Fibroblast of skin of left biceps (primary cell): ENCODE measurements at regions not wholly inside any gene's neighbourhood (a gene's known extent, or its start where the extent isn't known, plus 50 kb on each side); places are given as distances from the start of the nearest gene placed in this dataset.
A peak's percentile ranks its signal among the peaks of the same experiment; 100 is the strongest.

Experiments used
- DNase-seq, 2 experiments: peaks; one replicate each; pipeline ENCODE4 v3.0.0-alpha.2; 2013; ENCODE audit warnings: low read depth in 2 of 2

DNA sequence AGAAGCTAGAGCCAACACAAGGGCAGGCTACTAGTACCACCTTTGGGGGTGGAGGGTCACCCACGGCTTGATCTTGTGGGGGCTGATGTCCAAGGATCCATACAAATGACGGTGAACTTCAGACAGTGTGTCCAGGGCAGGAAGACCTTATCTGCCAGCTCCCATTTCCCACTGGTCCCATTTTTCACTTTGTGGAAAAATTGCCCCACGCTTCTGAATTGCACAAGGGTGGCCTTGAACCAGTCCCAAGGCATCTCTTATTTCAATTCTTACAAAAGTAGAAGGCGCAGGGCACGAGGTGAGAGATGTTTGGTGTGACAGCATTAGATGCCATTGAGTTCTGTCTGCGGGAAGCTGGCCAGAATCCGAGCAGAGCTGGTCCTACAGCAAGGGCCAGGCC is 252.7 kb upstream of the CELF2 start:
- DNase-seq = no peak

DNA sequence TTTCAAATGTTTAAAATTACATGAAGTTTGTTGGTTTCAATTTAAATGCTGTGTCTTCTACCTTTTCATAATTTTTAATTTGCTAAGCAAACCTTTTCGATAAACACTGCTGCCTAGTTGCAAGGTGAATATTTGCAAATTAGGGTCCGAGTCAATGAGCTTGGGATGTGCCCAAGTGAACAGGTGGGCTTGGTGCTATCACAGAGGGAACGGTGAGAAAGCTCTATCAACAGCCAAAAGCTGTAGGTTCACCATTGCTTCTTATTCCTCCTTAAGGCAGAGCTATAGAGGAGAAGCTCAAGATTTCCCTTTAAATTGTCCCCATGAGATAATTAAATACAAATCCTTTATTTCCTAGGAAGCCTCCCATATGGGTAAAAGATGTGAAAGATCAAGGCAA is 245.3 kb upstream of the CELF2 start:
- DNase-seq = no peak

DNA sequence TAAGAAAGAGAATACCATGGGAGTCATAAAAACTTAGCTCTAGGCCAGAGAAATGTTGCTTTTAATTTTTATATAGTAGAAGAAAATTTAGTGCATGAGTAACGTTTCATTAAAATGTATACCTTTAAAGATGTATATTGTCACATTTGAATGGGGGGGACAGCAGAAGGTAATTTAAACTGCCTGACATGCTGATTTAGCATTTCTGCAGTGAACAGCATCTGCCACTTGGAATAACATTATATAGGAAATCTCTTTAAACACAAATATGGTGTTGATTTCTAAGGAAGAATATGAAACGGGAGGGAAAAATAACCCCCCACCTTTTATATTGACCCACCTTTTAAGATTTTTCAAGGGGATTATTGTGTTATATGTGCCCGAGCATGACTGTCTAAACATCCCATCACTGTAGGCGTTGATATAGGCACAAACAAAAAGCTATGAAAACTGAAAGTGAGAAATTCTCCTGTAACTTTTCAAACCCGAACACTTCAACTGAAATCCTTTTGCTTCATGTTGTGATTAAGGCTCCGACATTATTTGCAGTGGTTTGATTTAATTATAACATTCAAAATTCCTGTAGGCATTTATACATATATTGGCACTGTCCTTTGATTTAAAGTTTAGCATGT is 244.7 kb upstream of the CELF2 start:
- no peak for DNase-seq

DNA sequence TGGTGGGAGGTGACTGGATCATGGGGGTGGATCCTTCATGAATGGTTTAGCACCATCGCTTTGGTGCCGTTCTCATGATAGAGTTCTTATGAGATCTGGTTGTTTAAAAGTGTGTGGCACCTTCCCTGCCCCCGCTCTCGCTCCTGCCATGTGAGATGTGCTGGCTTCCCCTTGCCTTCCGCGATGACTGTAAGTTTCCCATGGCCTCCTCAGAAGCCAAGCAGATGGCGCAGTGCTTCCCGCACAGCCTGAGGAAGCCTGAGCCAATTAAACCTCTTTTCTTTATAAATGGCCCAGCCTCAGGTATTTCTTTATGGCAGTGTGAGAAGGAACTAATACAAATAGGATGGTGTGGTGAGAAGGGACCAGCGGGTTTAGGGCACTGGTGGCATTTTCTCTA is 243.3 kb upstream of the CELF2 start:
- DNase-seq = no peak

DNA sequence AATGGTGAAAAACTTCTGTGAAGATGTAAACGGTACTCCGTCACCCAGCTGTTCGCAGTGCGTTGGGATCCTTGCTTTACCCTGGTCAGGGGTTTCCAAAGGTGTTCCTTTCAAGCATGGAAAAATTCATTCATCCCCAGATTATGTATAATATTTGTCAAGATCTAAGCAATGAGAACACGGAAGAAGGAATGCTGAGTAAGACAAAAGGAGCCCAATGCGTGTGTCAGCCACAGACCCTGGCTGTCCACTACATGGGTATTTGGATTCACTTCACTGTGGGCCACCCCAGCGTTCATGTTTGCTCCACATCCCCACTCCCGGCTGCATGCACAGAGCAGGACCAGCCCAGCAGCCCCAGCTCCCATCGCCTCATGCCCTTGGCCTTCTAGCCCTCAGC is 241.3 kb upstream of the CELF2 start:
- DNase-seq = no peak

DNA sequence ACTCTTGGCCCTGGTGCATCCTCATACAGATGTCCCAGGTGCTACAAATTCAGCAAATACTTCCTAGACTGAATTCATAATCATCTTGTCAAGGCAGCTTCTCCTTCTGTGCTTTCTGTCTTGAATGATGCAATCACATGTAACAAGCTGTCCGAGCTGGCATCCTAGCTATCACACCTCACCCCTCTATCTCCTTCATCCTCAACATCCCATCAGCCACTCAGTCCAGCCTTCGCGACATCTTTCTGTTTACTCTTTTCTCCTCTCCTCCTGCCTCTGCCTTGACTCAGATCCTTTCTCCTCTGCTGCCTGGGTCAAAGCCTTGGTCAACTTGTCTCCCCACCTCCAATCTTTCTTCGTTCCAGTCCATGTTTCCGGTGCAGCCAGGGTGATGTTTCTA is 240.4 kb upstream of the CELF2 start:
- no peak for DNase-seq

DNA sequence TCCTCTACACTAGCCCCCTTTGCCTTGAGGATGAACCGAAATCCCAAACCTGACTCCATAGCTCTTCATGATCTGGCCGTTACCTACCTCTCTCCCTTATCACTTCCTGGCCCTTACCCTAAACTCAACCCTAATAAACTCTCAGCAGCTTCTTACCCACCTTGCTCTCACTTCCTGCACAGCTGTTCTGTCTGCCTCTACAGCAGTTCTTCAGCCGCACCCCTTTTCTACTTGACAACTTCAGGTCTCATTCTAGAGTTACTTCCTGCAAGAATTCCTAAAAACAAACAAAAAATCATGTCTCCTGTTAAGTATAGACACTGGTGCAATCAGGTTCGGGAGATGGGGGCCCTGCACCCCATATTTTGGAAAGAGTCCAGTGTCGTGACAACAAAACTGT is 239.9 kb upstream of the CELF2 start:
- no peak for DNase-seq

DNA sequence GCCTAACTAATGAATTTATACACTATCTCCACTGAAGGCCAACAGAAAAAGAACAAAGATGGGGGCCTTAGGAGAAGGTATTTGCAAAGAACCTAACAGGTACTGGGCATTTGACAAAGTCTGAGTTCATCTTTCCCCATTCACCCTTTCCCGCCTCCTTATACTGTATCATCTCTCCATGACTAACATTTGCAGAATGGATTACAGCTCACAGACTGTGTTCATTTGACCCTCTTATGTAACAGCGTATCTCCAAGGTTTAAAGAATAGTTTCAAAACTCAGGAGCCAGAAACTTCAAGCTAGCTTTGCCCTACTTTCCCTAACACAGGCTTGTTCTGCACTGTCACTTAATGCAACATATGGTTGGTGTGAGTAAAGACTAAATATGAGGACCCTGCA is 238.7 kb upstream of the CELF2 start:
- no peak for DNase-seq

DNA sequence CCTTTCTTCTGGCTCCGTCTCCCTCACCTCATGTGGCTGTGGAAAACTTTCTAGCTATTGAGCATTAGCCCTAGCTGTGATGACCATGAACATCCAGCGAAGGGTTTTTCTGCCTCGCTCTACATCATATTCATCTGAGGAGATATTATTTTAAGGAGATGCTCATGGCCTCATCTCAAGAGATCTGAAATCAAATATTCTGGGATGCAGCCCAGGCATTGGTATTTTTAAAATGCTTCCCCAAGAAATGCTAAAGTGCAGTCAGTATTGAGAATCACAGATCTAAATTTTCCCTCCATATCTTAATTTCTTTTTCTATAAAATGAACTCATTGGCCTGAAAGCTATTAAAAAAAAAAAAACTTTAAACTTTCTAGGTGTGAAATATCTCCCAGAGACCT is 238.2 kb upstream of the CELF2 start:
- no peak for DNase-seq

DNA sequence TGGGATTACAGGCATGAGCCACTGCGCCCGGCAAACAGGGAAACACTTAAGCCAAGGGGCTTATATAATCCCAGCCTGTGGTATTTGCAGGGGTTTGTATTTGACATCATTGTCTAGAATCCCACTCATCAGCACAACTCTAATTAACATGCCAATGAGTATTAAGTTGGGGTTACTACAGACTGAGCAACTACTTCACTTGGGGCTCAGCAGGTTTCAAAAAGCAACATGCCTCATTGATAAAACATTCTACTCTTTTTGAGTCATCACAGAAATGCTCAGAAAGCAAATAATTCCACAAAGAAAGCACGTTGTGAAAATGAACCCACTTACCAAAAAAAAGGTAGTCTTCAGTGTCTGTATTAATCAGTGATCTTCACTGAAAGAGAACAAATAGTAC is 236.9 kb upstream of the CELF2 start:
- no peak for DNase-seq

DNA sequence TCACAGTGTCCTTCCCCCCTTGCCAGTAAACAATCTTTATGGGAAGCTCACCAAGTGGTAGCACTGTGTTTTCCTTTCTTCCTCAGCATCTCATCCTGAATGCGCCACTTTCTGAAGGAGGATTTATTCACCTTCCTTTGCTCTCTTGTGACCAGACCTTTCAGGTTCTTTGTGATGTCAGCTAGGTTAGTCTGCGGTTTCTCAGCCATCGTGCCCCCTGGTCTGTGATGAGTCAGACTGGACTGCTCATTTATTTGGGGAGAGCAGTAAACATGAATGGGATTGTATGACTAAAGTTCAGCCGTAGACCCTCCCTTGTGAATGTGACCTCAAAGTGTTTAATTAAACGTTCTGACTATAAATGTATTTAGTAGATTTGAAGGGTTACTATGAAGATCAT is 235.1 kb upstream of the CELF2 start:
- DNase-seq = no peak

DNA sequence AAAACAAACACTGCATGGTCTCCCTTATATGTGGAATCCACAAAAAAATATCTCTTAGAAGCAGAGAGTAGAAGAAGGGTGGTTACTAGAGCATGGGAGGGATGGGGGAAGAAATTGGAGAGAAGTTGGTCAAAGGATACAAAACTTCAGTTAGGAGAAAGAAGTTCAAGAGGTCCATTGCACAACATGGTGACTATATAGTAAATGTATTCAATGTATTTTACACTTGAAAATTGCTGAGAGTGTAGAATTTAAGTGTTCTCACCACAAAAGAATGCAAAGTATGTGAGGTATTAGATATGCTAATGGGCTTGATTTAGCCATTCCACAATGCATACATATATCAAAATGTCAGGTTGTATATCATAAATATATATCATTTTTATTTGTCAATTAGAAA is 232.0 kb upstream of the CELF2 start:
- DNase-seq = peak; percentile 61 to 70

DNA sequence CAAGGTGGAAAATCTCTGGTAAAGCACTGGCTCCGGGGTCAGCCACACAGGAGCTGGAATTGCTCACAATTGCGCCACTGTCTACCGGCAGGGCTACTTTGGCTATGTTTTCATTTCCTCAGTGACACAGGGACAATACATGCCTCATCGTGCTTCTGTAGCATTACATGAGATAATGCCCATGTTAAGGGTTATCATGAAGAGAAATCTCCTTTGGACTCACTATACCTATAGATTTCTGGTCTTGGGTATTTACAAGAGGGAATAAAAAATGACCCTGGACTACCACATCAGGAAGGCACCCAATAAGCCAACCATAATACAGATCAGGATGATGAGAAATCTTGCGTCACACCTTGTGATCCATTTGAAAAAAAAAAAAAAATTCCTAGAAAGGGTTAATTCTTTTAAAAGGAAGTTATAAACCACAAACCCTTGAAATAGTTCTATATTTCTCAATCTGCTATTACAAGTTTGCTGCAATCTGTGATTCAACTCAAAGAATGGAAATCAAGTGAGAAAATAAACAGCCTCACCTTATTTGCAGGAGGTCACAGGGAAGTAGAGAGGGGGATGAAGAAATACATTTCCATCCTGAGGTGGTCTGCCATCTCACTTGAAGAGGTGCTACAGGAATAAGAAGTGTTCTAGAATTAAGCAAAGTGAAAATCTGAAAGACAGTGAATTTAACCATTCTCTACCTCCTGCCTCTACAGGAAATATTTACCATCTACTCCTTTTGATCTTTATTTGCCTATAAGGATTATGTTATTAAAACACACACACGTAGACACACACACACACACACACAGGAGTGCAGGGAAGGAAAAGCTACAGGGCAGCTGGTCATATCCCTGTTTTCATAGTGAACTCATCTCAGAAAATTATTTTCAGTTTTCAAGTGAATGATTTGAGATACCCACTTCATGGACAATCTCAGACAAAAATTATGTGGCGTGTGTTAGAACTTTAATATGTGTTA is 231.3 kb upstream of the CELF2 start:
- peak; percentile 43 to 54 for DNase-seq

DNA sequence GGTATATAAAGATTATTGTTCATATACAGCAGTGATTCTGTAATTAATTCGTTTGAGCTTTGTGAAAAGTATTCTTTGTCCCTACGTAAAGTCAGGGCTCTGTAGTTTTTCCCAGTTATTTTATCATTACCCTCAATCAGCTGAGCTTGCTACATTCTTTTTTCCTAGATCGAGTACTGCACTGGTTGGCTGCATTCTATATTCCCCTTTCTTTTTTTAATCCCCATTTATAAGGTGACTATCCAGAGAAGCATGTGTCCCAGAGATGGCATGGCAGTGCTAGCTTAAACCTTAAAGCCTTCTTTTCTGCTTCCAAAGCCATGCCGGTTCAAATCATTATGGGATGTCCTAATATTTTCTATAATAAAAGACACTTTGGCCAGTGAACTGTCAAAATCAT is 230.1 kb upstream of the CELF2 start:
- DNase-seq = no peak

DNA sequence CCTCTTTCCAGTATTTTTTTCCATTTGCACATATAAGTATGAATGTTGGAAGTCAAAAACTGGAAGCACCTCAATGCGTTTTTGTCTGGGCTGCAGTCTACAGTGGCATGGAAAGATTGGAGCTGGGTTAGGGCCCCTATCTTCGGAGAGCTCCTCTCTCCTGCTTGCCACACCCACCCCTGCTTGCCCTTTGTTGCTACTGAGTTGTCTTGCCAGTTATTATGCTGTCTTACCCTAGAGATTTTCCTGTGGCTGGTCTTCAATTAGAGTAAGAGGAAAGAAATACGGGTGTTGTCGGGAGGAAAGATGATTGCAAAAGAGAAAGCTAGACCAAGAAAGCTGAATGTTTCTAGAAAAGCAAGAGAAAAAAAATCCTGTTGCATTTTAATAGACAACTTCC is 228.9 kb upstream of the CELF2 start:
- no peak for DNase-seq

DNA sequence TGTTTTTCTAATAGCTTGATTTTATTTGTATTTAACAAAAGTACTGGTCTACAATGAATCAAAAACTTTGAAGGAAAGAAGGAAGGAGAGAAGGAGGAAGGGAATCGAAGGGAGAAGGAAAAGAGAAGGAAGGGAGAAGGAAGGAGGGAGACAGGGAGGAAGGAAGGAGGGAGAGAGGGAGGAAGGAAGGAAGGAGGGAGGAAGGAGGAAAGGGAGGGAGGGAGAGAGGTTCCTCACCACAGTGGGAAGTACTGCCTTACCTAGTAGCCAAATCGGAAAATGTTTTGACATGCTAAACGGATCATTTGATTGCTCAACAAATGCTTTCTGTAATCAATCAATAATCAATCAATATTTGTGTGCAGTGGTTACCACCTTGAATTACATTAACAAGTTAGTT is 225.8 kb upstream of the CELF2 start:
- no peak for DNase-seq

DNA sequence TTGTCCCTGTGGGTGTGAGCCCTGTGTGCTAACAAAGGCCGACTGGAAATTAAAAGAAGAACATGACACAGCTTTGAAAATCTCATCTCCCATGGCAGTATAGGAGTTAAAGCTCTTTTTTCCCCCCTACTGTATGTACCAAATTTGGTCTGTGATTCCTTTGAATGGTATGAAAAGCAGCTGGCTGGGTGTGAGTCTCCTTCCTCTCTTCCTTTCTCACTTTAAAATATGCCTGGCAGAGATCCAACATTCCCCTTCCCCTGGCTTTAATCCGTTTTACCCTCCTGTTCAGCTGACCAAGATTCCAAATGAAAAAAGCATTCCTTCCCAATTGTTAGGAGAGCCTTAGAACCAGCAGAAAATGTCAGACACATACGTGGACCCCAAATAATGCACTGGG is 225.0 kb upstream of the CELF2 start:
- DNase-seq = peak; percentile 97

DNA sequence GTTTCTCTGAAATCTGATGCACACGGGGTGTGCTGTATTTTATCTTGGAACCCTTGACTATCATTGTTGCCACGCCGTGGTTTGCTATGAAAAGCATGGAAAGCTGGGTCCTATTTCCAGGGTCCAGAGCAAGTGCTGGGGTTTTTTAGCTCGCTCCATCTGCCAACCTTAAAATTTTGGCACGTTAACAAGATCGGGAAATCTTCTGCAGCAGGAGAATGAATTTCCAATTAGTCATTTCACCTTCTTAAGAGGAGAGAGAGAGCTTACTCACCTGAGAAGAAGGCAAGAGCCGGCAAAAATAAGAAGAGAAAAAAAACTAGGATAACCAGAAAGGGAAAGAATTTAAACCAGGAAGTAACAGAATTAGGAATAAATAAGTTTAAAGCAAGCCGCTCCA is 223.6 kb upstream of the CELF2 start:
- DNase-seq = no peak

DNA sequence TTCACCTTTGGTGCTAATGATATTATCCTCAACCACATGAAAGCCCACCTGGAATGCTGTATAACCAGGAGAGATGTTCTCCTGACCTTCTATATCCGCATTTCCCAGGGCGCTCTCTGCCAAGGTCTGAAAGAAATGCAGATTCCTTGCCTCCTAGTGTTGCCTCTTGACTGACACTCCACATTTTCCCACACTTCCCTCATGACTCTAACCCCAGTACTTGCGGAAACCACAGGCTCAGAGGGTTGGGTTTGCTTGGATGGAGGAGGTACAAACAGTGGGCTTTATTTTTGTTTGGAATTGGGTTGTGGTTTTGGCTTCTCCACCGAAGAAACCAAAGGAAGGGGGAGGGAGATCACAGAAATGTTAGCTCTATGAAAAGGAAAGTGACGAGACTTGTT is 222.9 kb upstream of the CELF2 start:
- DNase-seq = no peak

DNA sequence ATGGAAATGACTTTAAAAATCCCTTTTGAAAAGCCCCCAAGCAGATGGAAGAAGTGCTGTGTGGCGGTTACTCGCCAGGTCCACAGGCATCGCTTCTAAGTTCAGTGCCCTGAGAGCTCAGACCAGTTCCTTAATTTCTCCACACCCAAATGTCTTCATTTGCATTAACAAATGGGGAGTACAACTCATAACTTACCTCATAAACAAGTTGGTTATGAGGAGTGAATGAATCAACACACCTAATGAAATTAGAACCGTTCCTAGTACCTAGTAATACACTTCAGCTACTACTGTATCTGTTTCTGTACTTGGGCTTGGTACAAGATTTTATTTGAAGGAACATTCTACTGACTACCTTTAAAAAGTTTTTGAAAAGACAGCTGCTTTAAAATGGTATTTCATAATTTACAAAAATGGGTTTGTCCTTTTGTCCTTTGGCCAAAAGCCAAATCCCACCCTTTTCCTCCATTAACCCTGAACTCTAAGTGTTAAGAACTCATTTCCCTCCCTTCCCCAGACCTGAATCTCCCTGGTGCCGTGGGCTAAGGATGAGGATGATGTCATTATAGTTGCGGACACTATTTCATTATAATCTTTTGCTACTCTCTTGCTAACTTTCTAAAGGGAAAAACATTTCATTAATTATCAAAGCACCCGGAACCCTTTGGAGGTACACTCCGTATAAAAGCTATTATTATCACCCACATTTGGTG is 221.5 kb upstream of the CELF2 start:
- DNase-seq = no peak

DNA sequence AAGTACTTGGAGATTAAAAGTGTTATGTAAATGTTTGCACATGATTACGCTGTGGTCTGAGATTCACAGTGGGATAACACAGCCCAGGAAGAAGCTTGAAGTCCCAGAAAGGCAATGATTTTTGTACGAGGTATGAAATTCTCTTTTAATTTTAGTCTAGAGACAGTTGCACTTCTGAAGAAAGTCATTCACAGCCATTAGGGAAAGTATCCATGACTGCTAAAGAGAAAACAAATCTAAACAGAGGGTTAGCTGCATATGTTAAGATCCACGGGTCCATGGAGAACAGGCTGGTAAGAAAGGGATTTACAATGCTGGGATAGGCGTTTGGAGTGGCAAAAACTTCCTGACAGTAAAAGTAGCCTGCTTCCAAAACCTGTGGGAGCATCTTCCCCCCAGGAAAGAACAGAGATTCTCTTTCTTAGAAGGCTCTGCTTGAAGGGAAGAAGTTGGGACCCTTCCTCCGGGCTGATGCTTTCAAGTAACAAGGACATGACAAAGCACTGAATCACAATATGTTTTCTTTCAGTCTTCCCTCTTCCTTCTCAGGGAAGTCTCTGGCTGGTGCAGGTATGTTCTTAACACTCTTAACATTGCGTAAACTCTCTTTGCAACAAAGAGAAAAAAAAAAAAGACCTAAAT is 220.8 kb upstream of the CELF2 start:
- DNase-seq = no peak

DNA sequence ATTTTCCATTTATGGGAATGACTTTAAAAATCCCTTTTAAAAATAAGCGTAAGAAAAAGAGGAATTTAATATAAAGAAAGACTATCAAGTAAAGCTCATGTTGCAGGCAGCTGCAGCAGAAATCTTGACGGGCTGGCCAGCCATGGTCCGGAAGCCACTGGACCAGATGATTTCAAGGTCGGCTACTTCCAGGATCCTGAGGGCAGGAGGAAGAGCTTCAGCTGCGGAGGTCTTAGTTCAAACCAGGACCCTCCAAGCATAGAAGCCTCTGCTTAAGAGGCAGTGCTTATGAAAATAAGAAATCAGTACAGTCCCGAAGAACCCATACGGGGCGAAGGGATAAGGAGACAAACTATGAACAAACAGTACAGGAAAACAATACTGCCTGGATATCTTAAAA is 220.2 kb upstream of the CELF2 start:
- no peak for DNase-seq
